Endodermal cell (in vitro differentiated cells): ENCODE measurements at regions not wholly inside any gene's neighbourhood (a gene's known extent, or its start where the extent isn't known, plus 50 kb on each side); places are given as distances from the start of the nearest gene placed in this dataset.

Experiments used
- DNase-seq: peaks from one replicate; pipeline ENCODE4 v3.0.0-alpha.2; 2017
- H3K27ac ChIP-seq: 2 replicates; pipeline ENCODE4 v1.5.1; 2013; ENCODE audit warnings: mild to moderate bottlenecking, low read depth, low read length, moderate library complexity
- H3K27me3 ChIP-seq: 2 replicates; pipeline ENCODE4 v1.6.1; 2013; ENCODE audit warnings: mild to moderate bottlenecking, low read length, moderate library complexity; ENCODE audit not compliant: insufficient read depth, control insufficient read depth, poor library complexity, severe bottlenecking
- H3K36me3 ChIP-seq: 2 replicates; pipeline ENCODE4 v1.7.0; 2013; ENCODE audit warnings: mild to moderate bottlenecking, low read length, moderate library complexity; ENCODE audit not compliant: control insufficient read depth, insufficient read depth
- H3K4me1 ChIP-seq: one replicate; pipeline ENCODE4 v1.7.0; 2013; ENCODE audit warnings: low read length; ENCODE audit not compliant: control insufficient read depth, insufficient read depth
- H3K4me3 ChIP-seq: 2 replicates; pipeline ENCODE4 v1.5.1; 2013; ENCODE audit warnings: mild to moderate bottlenecking, low read length, moderate library complexity
- H3K9ac ChIP-seq: 2 replicates; pipeline ENCODE4 v1.6.1; 2013; ENCODE audit warnings: mild to moderate bottlenecking, low read length, moderate library complexity; ENCODE audit not compliant: poor library complexity, severe bottlenecking; ENCODE audit errors: extremely low read depth
- H3K9me3 ChIP-seq: 2 replicates; pipeline ENCODE4 v1.6.1; 2013; ENCODE audit warnings: mild to moderate bottlenecking, low read length, moderate library complexity; ENCODE audit not compliant: control insufficient read depth
- H3K27ac Mint-ChIP-seq: 2 replicates; pipeline ENCODE4 v1.8.0; 2020; ENCODE audit warnings: mixed read lengths
- H3K27me3 Mint-ChIP-seq: 2 replicates; pipeline ENCODE4 v1.8.0; 2021; ENCODE audit warnings: mild to moderate bottlenecking, mixed read lengths; ENCODE audit not compliant: insufficient read depth
- H3K36me3 Mint-ChIP-seq: 2 replicates; pipeline ENCODE4 v1.8.0; 2020; ENCODE audit warnings: low read depth, mixed read lengths
- H3K4me1 Mint-ChIP-seq: 2 replicates; pipeline ENCODE4 v1.8.0; 2020; ENCODE audit warnings: mixed read lengths
- H3K4me3 Mint-ChIP-seq: 2 replicates; pipeline ENCODE4 v1.8.0; 2020; ENCODE audit warnings: mild to moderate bottlenecking, moderate library complexity, mixed read lengths
- H3K9me3 Mint-ChIP-seq: 2 replicates; pipeline ENCODE4 v1.8.0; 2020; ENCODE audit warnings: mild to moderate bottlenecking, mixed read lengths
- CTCF ChIP-seq: fragments of 200-600 bp; sonication (generic); conservative IDR thresholded peaks from 2 replicates; pipeline ENCODE4 v1.5.0; 2021; ENCODE audit warnings: antibody characterized with exemption, mild to moderate bottlenecking
- WGBS, 2 experiments: methylation state at CpG; one replicate each; pipeline versions ENCODE4 v1.1.5 to v1.1.7; 2013; ENCODE audit warnings: missing lambda C conversion rate in 2 of 2, mixed read lengths in 1 of 2; ENCODE audit not compliant: insufficient coverage in 1 of 2, insufficient read length in 1 of 2; 5-methylcytosine and 5-hydroxymethylcytosine counted together

- Histone ChIP-seq H3K4me1 (no peaks in the 10 kb centered on the region), H3K9ac (no peak overlapping the region), H3K27ac (no peak overlapping the region), H3K9me3 (no peaks in the 10 kb centered on the region), H3K36me3 (no peaks in the 10 kb centered on the region), H3K4me3 (no peak overlapping the region), H3K27me3 (no peaks in the 10 kb centered on the region)
- no peaks in the 10 kb centered on the region for H3K4me1 Mint-ChIP-seq
- no peaks in the 10 kb centered on the region for H3K27me3 Mint-ChIP-seq
- TF ChIP-seq CTCF = no peak
- no peak overlapping the region for H3K4me3 Mint-ChIP-seq
- no peaks in the 10 kb centered on the region for H3K36me3 Mint-ChIP-seq
- DNase-seq = no peak
- no peaks in the 10 kb centered on the region for H3K9me3 Mint-ChIP-seq
- 94 to 97% methylated on average over 6 to 8 of the region's 8 CpGs for WGBS, 2 experiments
- H3K27ac Mint-ChIP-seq = no peak overlapping the region
Observed at GRCh38 chr3:94927175-94927574, 864.3 kb downstream of the NSUN3 start.

- no peak overlapping the region for H3K9ac ChIP-seq
- no peaks in the 10 kb centered on the region for H3K9me3 ChIP-seq
- no peak for DNase-seq
- H3K36me3 ChIP-seq = no peaks in the 10 kb centered on the region
- Mint-ChIP-seq H3K9me3 (no peaks in the 10 kb centered on the region), H3K27ac (no peak overlapping the region), H3K4me3 (no peak overlapping the region), H3K4me1 (no peaks in the 10 kb centered on the region), H3K27me3 (no peaks in the 10 kb centered on the region), H3K36me3 (no peaks in the 10 kb centered on the region)
- no peaks in the 10 kb centered on the region for H3K4me1 ChIP-seq
- no peaks in the 10 kb centered on the region for H3K27me3 ChIP-seq
- H3K27ac ChIP-seq = no peak overlapping the region
- no peak overlapping the region for H3K4me3 ChIP-seq
- no peak for TF ChIP-seq CTCF
- WGBS, 2 experiments = 96 to 99% methylated on average over 2 to 4 of the region's 4 CpGs
Observed at GRCh38 chr3:94928921-94929320, 866.1 kb downstream of the NSUN3 start.

GRCh38 chr3:94935738-94936580, 873.1 kb downstream of the NSUN3 start:
- H3K27ac ChIP-seq = no peak overlapping the region
- H3K27me3 ChIP-seq = no peaks in the 10 kb centered on the region
- H3K9me3 ChIP-seq = no peaks in the 10 kb centered on the region
- no peak for TF ChIP-seq CTCF
- H3K9ac ChIP-seq = no peak overlapping the region
- no peaks in the 10 kb centered on the region for H3K4me1 Mint-ChIP-seq
- no peak overlapping the region for H3K4me3 ChIP-seq
- no peak overlapping the region for H3K27ac Mint-ChIP-seq
- DNase-seq = no peak
- H3K36me3 Mint-ChIP-seq = no peaks in the 10 kb centered on the region
- H3K27me3 Mint-ChIP-seq = no peaks in the 10 kb centered on the region
- 83 to 94% methylated on average over 4 to 5 of the region's 5 CpGs for WGBS, 2 experiments
- H3K9me3 Mint-ChIP-seq = peaks cover 11% of the 10 kb centered on the region
- no peak overlapping the region for H3K4me3 Mint-ChIP-seq
- no peaks in the 10 kb centered on the region for H3K4me1 ChIP-seq
- no peaks in the 10 kb centered on the region for H3K36me3 ChIP-seq
